A673 (cell line): ENCODE measurements at regions not wholly inside any gene's neighbourhood (a gene's known extent, or its start where the extent isn't known, plus 50 kb on each side); places are given as distances from the start of the nearest gene placed in this dataset.

ENCODE experiments used
- BruUV-seq: library from RNA; stranded (reverse); fragments of 400-500 nt; replicated peaks from 2 replicates; lab custom pipeline; 2021; lab: Mats Ljungman, UMichigan
- CTCF ChIA-PET: fragments of 300-600 bp; sonication (Branson Sonifier 250); formaldehyde crosslinking; loops from one replicate; lab custom pipeline; 2022; ENCODE audit warnings: antibody characterized with exemption; lab: Charles Lee
- POLR2A ChIA-PET: fragments of 300-600 bp; sonication (Branson Sonifier 250); formaldehyde crosslinking; loops from one replicate; lab custom pipeline; 2022; ENCODE audit warnings: antibody characterized with exemption; ENCODE audit not compliant: low non-redundant PET; lab: Charles Lee
- DNase-seq: peaks from one replicate; pipeline ENCODE4 v3.0.0-alpha.2; 2015; ENCODE audit warnings: low spot score
- H3K27ac ChIP-seq: fragments of 200-600 bp; sonication (generic); 2 replicates; pipeline ENCODE4 v1.5.1; 2016; ENCODE audit warnings: mixed run types, low read depth, mild to moderate bottlenecking, mixed read lengths, antibody characterized with exemption, low read length; ENCODE audit not compliant: poor library complexity, severe bottlenecking
- H3K27me3 ChIP-seq: fragments of 200-600 bp; sonication (generic); replicated peaks from 2 replicates; pipeline ENCODE4 v1.6.1; 2017; ENCODE audit warnings: mixed run types, low read depth, mild to moderate bottlenecking, mixed read lengths, antibody characterized with exemption, low read length; ENCODE audit not compliant: insufficient read depth, poor library complexity
- H3K36me3 ChIP-seq: fragments of 200-600 bp; sonication (generic); 2 replicates; pipeline ENCODE4 v1.6.1; 2016; ENCODE audit warnings: mixed run types, mild to moderate bottlenecking, mixed read lengths, antibody characterized with exemption, low read length; ENCODE audit not compliant: insufficient read depth, poor library complexity, severe bottlenecking
- H3K4me1 ChIP-seq: fragments of 200-600 bp; sonication (generic); 2 replicates; pipeline ENCODE4 v1.6.1; 2017; ENCODE audit warnings: mixed run types, mild to moderate bottlenecking, mixed read lengths, antibody characterized with exemption, low read length; ENCODE audit not compliant: insufficient read depth, poor library complexity, severe bottlenecking
- H3K4me3 ChIP-seq: fragments of 200-600 bp; sonication (generic); 2 replicates; pipeline ENCODE4 v1.5.1; 2016; ENCODE audit warnings: low read depth, mixed run types, mild to moderate bottlenecking, mixed read lengths, low read length; ENCODE audit not compliant: poor library complexity, severe bottlenecking
- H3K9me3 ChIP-seq: fragments of 200-600 bp; sonication (generic); 2 replicates; pipeline ENCODE4 v1.6.1; 2016; ENCODE audit warnings: mixed run types, low read depth, mild to moderate bottlenecking, mixed read lengths, antibody characterized with exemption, low read length; ENCODE audit not compliant: poor library complexity, severe bottlenecking
- EZH2 ChIP-seq: fragments of 200-600 bp; sonication (generic); IDR thresholded peaks from 2 replicates; pipeline ENCODE4 v1.6.1; 2017; ENCODE audit warnings: borderline replicate concordance, low read depth, mild to moderate bottlenecking, mixed read lengths, antibody characterized with exemption, low read length; ENCODE audit not compliant: poor library complexity, severe bottlenecking
- intact Hi-C: fragments of 100-400 bp; cut with micrococcal nuclease; formaldehyde crosslinking; loops from one replicate; pipeline ENCODE4 v1.10.0; 2022; ENCODE audit not compliant: unreplicated experiment
- TF ChIP-seq, protein P1 (sequence below): fragments of 300-800, 200-600 bp; sonication (generic); conservative IDR thresholded peaks from 2 replicates; pipeline ENCODE4 v1.5.1; 2017; ENCODE audit warnings: low read depth, mild to moderate bottlenecking, antibody characterized with exemption, low read length, moderate library complexity, mixed read lengths

GRCh38 chr10:128247576-128247975 lies 121.4 kb upstream of the MKI67 start:
- H3K4me3 ChIP-seq = no peak overlapping the region
- CTCF ChIA-PET = no interaction called here
- POLR2A ChIA-PET = interaction anchor here (0.5 kb wide), 1 partner anchor 39 kb away, joined by 5 read pairs; no protein-coding TSS in a partner anchor
- TF ChIP-seq EZH2 = no peak
- TF ChIP-seq, protein P1, sequence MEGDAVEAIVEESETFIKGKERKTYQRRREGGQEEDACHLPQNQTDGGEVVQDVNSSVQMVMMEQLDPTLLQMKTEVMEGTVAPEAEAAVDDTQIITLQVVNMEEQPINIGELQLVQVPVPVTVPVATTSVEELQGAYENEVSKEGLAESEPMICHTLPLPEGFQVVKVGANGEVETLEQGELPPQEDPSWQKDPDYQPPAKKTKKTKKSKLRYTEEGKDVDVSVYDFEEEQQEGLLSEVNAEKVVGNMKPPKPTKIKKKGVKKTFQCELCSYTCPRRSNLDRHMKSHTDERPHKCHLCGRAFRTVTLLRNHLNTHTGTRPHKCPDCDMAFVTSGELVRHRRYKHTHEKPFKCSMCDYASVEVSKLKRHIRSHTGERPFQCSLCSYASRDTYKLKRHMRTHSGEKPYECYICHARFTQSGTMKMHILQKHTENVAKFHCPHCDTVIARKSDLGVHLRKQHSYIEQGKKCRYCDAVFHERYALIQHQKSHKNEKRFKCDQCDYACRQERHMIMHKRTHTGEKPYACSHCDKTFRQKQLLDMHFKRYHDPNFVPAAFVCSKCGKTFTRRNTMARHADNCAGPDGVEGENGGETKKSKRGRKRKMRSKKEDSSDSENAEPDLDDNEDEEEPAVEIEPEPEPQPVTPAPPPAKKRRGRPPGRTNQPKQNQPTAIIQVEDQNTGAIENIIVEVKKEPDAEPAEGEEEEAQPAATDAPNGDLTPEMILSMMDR = no peak
- H3K4me1 ChIP-seq = no peaks in the 10 kb centered on the region
- no TSS peak for BruUV-seq
- no peak for DNase-seq
- H3K27ac ChIP-seq = no peak overlapping the region
- no peaks in the 10 kb centered on the region for H3K36me3 ChIP-seq
- intact Hi-C loops = no loop called here
- no peaks in the 10 kb centered on the region for H3K9me3 ChIP-seq
- peaks cover 26% of the 10 kb centered on the region for H3K27me3 ChIP-seq

DNA sequence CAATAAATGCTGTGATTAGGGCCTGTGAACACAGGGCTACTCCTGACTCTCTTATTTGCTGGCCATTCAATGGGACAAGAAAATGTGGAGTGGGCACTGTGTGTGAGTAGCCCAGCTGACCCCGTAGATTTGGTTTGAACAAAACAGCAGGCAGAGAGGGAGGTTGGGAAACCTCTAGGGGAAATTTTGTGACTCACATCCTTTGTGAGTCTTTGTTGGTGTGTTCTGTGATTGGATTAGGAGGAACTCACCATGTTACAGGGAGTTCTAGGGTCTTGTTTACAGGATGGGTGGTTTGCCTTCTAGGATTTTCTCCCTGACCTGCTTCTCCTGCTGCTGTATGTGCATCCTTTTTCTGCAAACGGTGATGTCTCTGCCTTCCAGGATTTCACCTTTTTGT lies 128.3 kb upstream of the MKI67 start:
- H3K27me3 ChIP-seq = peaks cover 43% of the 10 kb centered on the region
- no TSS peak for BruUV-seq

DNA sequence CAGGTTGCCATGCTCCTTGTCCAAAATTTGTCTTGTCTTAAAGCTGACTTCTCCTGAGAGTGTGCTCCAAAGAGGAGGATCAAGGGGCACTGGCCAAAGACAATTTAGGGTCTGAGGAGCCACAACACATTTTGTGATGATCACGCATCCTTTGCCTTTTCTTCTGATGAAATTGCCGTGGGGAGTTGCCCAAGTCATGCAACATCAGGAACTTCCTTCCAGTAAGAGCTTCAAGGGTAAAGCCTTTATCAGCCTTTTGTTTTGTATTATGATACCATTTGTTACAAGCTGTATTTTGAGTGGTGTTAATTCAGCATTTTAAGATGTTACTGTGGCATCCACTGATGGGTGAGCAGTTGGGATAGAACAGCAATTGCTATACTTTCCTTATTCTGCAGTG lies 131.2 kb upstream of the MKI67 start:
- Histone ChIP-seq H3K27ac (no peak overlapping the region), H3K36me3 (no peaks in the 10 kb centered on the region), H3K9me3 (no peaks in the 10 kb centered on the region), H3K4me1 (no peaks in the 10 kb centered on the region), H3K4me3 (no peak overlapping the region), H3K27me3 (peaks cover 18% of the 10 kb centered on the region)
- POLR2A ChIA-PET = no interaction called here
- no TSS peak for BruUV-seq
- CTCF ChIA-PET = no interaction called here
- TF ChIP-seq, protein P1 = no peak
- TF ChIP-seq EZH2 = no peak
- no peak for DNase-seq
- intact Hi-C loops = no loop called here

More for the DNA sequence above, 128.3 kb upstream of the MKI67 start:
- no peaks in the 10 kb centered on the region for H3K4me1 ChIP-seq
- intact Hi-C loops = no loop called here
- H3K9me3 ChIP-seq = no peaks in the 10 kb centered on the region
- no peak overlapping the region for H3K4me3 ChIP-seq
- ChIA-PET POLR2A (no interaction called here), CTCF (no interaction called here)
- peak; percentile 6 for DNase-seq
- H3K36me3 ChIP-seq = no peaks in the 10 kb centered on the region
- no peak overlapping the region for H3K27ac ChIP-seq
- TF ChIP-seq, protein P1 = no peak
- no peak for TF ChIP-seq EZH2
